ENCODE measurements at regions not wholly inside any gene's neighbourhood (a gene's known extent, or its start where the extent isn't known, plus 50 kb on each side); places are given as distances from the start of the nearest gene placed in this dataset.
A peak's percentile ranks its signal among the peaks of the same experiment; 100 is the strongest.

DNA sequence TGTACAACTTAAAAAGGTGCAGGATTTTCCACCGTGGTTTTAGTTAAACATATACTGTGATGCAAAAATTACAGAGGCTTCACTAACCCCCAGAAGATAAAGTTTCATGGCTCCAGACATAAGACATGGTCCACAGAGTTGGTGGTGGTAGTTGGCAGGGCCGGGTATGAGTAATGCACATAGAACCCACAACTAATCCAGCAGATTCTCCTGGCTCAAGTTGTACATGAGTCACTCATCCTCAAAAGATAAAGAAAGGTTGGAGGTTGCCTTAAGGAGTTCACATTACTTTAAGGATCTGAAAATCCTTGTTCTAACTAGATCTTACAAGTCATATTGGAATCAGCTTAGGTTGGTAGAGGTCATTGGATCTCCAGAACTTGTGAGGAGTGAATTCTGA, 98.3 kb upstream of the ZBTB20 start:
- DNase-seq (ENCODE audit: low read depth in 1 of 2, low spot score in 1 of 2) (peak; percentile 69 to 81), ATAC-seq (peak; percentile 99), FAIRE-seq (peak; percentile 72)
- CTCF ChIA-PET: interaction anchor here (0.6 to 0.7 kb wide), 2 partner anchors 378 to 535 kb away, joined by 3 read pairs; no protein-coding TSS in a partner anchor
- POLR2A ChIA-PET: no interaction called here
- H3K27ac ChIP-seq: peak overlapping the region; percentile 51 to 86; a peak in 5 of 6 replicates
- peak overlapping the region; percentile 45 for H3K4me2 ChIP-seq
- peak; percentile 50; the same call in 1 of the 2 replicates for TF ChIP-seq GATA3 (IDR thresholded peaks at IDR 0.05; ENCODE audit: borderline replicate concordance)
- TF ChIP-seq FOSL2 (IDR thresholded peaks at IDR 0.05): peak; percentile 79
- peak; percentile 86 for TF ChIP-seq FOSL2 (CRISPR knock-in tag; IDR thresholded peaks at IDR 0.05)
- TF ChIP-seq JUNB (IDR thresholded peaks at IDR 0.05): peak; percentile 85
- TF ChIP-seq JUN (IDR thresholded peaks at IDR 0.05): 0 out of 5 replicates have a peak, but pooled peaks have one; percentile 28 to 41
- TF ChIP-seq MYC (IDR thresholded peaks at IDR 0.05; ENCODE audit: borderline replicate concordance, low read length): no peak
- 0 out of 4 replicates have a peak, but pooled peaks of 1 of the 2 experiments have one; percentile 2 for TF ChIP-seq CEBPB (IDR thresholded peaks at IDR 0.05)
- 0 out of 5 replicates have a peak, but pooled peaks of 1 of the 2 experiments have one; percentile 25 for TF ChIP-seq RAD21 (conservative IDR thresholded peaks at IDR 0.05 in 1 of 2, IDR thresholded peaks at IDR 0.05 in 1 of 2)
- no peak for TF ChIP-seq TP53 (CRISPR knock-in tag; IDR thresholded peaks at IDR 0.05)
- no peak for TF ChIP-seq ZNF302 (CRISPR knock-in tag; IDR thresholded peaks at IDR 0.05)
- peaks cover 30% of the 10 kb centered on the region for H3K4me1 ChIP-seq
- no peaks in the 10 kb centered on the region for H3K9me3 ChIP-seq
- 0% methylated on average over 2 of the region's 2 CpGs for WGBS (ENCODE audit: missing lambda C conversion rate)
- H3K4me3 ChIP-seq: no peak overlapping the region

DNA sequence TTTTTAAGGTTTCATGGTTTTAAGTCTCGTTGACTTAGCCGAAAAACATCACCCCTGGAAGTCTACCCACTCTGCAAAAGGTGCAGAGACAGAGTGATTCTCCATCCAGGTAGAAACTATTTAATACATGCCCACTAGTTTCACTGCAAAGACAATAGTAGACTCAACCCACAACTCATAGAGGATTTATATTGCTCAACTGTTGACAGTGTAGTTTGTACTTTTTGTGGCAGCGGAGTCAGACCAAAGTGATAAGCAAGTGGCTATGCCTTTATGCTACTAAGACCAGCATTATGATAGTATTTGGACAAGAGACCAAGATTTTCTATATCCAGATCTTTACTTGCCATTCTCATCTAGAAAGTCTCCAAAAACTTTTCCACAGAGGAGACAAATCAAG, 98.8 kb upstream of the ZBTB20 start:
- WGBS (ENCODE audit: missing lambda C conversion rate): 76% methylated on average over 3 of the region's 3 CpGs
- peak overlapping the region; percentile 6 to 86; a peak in 5 of 6 replicates for H3K27ac ChIP-seq
- H3K4me2 ChIP-seq: peak overlapping the region; percentile 45
- H3K9me3 ChIP-seq: no peaks in the 10 kb centered on the region
- peaks cover 26% of the 10 kb centered on the region for H3K4me1 ChIP-seq
- CTCF ChIA-PET: no interaction called here
- 0 out of 5 replicates have a peak, but pooled peaks of 1 of the 2 experiments have one; percentile 7 for TF ChIP-seq JUN (IDR thresholded peaks at IDR 0.05)
- TF ChIP-seq HOXA7 (CRISPR knock-in tag; IDR thresholded peaks at IDR 0.05): no peak
- FAIRE-seq: no peak
- POLR2A ChIA-PET: no interaction called here
- no peak for DNase-seq (ENCODE audit: low read depth in 1 of 2, low spot score in 1 of 2)
- H3K4me3 ChIP-seq: no peak overlapping the region
- ATAC-seq: peak in 1 of 2 experiments; percentile 52; a peak in 3 of 6 replicates

DNA sequence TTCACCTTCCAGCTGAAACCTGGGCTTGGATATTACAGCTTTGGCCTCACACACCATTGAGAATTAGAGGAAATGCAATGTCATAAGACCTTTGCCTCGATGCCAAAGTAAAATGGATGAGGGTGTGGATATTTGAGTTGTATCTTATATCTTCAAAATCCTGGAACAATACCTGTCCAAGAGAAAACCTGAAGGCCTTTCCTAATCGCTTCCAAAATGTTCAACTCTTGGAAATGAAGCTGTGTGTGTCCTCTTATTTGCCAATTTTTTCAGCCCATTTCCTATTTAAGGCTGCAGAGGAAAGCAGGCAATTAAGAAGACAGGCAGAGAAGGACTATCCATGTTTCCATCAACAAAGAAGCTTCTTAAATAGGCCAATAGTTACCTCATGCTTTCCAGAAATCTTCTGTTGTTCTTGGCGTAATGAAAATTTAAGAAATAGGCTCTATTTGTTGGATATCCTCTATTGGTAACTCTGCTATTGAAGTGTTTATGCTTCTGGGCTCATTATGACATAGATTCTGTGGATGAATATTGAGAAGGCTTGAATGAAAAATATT, 99.5 kb upstream of the ZBTB20 start:
- H3K27ac ChIP-seq: peak overlapping the region; percentile 6 to 86; a peak in 4 of 6 replicates
- no peak overlapping the region for H3K4me3 ChIP-seq
- ChIA-PET CTCF (interaction anchor here (0.6 to 1.4 kb wide), 3 partner anchors 28 to 862 kb away, joined by 3 to 6 read pairs (median 3); no protein-coding TSS in a partner anchor), POLR2A (no interaction called here)
- ATAC-seq (no peak), DNase-seq (ENCODE audit: low read depth in 1 of 2, low spot score in 1 of 2) (no peak), FAIRE-seq (peak; percentile 49)
- 69% methylated on average over 3 of the region's 3 CpGs for WGBS (ENCODE audit: missing lambda C conversion rate)
- H3K4me2 ChIP-seq: no peak overlapping the region; the same call in 2 of the 3 replicates
- peaks cover 26% of the 10 kb centered on the region for H3K4me1 ChIP-seq
- H3K9me3 ChIP-seq: no peaks in the 10 kb centered on the region
- TF ChIP-seq BHLHE40 (IDR thresholded peaks at IDR 0.05; ENCODE audit: low read depth, low read length) (no peak), HOXB5 (CRISPR knock-in tag; IDR thresholded peaks at IDR 0.05) (no peak), FOSB (CRISPR knock-in tag; IDR thresholded peaks at IDR 0.05) (no peak), NFE2L2 (conservative IDR thresholded peaks at IDR 0.05; ENCODE audit: low read length) (no peak), ZC3H11A (IDR thresholded peaks at IDR 0.05) (no peak), NPAS2 (CRISPR knock-in tag; IDR thresholded peaks at IDR 0.05; ENCODE audit: borderline replicate concordance) (no peak), ESRRA (IDR thresholded peaks at IDR 0.05; ENCODE audit: borderline replicate concordance, low read length) (no peak), CHD2 (IDR thresholded peaks at IDR 0.05; ENCODE audit: low read length, partially characterized antibody) (no peak), NR3C1 (IDR thresholded peaks at IDR 0.05) (no peak), CBX2 (IDR thresholded peaks at IDR 0.05; ENCODE audit: borderline replicate concordance, low read depth) (no peak), KDM1A (IDR thresholded peaks at IDR 0.05; ENCODE audit: low read depth) (no peak), RCOR1 (IDR thresholded peaks at IDR 0.05; ENCODE audit: low read depth, low read length) (no peak), GATA3 (IDR thresholded peaks at IDR 0.05; ENCODE audit: borderline replicate concordance) (no peak), POLR2A (IDR thresholded peaks at IDR 0.05; ENCODE audit: low read length) (no peak), POLR2AphosphoS2 (conservative IDR thresholded peaks at IDR 0.05; ENCODE audit: low read length) (no peak), ZSCAN20 (CRISPR knock-in tag; IDR thresholded peaks at IDR 0.05) (no peak)
- TF ChIP-seq, protein P1, sequence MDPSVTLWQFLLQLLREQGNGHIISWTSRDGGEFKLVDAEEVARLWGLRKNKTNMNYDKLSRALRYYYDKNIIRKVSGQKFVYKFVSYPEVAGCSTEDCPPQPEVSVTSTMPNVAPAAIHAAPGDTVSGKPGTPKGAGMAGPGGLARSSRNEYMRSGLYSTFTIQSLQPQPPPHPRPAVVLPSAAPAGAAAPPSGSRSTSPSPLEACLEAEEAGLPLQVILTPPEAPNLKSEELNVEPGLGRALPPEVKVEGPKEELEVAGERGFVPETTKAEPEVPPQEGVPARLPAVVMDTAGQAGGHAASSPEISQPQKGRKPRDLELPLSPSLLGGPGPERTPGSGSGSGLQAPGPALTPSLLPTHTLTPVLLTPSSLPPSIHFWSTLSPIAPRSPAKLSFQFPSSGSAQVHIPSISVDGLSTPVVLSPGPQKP (IDR thresholded peaks at IDR 0.05; ENCODE audit: low read depth, low read length): no peak
- TF ChIP-seq, protein P2, sequence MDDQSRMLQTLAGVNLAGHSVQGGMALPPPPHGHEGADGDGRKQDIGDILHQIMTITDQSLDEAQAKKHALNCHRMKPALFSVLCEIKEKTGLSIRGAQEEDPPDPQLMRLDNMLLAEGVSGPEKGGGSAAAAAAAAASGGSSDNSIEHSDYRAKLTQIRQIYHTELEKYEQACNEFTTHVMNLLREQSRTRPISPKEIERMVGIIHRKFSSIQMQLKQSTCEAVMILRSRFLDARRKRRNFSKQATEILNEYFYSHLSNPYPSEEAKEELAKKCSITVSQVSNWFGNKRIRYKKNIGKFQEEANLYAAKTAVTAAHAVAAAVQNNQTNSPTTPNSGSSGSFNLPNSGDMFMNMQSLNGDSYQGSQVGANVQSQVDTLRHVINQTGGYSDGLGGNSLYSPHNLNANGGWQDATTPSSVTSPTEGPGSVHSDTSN (IDR thresholded peaks at IDR 0.05): no peak

Data from A549 (cell line).